ENCODE measurements at regions not wholly inside any gene's neighbourhood (a gene's known extent, or its start where the extent isn't known, plus 50 kb on each side); places are given as distances from the start of the nearest gene placed in this dataset.
"Not testable (repeated sequence)": the region's sequence is repeated elsewhere in the genome, so short reads cannot be mapped to it uniquely, and the experiment has no call there.

DNA sequence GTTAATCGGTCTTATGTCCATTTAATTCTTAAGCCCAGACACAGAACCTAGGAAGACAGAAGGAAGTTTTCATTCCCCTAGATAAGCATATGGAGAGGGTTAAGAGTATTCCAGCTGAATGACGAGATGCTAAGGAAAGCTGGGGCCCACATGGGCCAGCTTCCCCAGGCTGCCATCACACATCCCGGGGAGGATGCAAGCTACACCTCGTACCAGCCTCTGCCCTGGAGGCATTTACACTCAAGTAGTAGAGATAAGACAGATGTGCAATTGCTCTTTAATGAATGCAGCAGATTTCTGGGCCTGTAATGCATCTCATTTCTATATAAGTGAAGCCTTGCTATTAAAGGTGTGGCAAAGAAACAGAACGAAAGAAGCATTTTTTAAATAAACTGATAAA, 144.5 kb downstream of the MEX3B start:
- no peak for DNase-seq (ENCODE audit: low spot score)

DNA sequence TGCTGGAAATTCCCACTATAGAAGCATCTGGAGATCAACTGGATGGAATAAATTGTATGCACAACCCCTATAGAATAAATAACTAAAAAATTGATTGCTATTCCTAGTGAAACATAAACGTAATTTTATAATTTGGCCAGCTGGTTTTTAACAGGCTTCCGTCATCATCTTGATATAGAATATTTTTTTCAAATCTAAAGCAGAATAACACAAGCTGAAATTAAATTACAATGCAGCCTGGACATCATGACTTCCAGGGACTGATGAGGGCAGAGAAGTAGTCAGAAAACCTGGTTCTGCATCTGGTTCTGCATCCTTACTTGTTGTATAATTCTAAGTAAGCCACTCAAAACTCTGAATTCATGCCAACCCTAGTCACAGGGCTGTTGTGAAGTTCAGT, 146.1 kb downstream of the MEX3B start:
- no peak for DNase-seq (ENCODE audit: low spot score)

DNA sequence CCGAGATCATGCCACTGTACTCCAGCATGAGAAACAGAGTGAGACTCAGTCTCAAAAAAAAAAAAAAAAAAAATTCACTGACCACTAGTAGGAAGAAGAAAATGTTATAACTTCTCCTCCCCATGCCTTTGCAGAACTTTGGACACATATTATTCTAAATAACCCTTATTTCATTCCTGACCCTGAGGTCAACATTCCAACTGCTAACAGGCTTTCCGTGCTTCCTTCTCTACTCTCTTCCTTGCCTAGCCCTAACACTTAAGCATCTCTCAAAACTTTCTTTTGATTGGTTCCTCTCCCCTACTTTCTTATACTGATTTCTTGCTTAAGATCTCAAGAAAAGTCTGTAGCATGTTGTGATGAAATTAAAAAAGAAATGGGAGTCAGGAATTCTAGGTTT, 146.8 kb downstream of the MEX3B start:
- DNase-seq (ENCODE audit: low spot score) = no peak

DNA sequence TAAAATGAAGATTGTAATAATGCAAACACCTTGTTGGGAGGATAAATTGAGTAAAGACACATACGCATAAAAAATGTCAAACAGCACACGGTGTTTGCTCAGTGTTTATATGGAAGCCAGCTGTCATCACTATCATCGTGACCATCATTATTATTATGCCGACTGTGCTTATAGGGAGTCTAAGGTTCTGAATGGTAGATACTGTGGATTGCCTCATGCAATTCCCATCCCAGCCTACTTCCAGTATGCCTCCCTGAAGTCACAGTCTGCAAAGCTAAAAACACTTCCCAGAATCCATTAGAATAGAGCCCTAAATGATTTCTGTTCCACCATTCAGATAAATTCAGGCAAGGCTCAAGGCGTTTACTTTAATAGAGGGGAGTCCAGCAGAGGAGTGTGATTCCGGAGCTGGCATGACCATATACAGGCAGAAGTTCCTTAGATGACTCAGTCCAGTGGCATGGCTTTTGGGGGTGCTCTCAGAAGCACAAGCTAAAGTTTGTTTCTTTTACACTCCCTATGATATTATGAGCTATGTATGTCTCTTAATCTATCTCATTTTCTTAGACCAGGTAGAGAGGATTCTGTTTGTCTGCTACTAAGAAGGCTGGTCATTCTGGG, 148.7 kb downstream of the MEX3B start:
- no peak for DNase-seq (ENCODE audit: low spot score)

DNA sequence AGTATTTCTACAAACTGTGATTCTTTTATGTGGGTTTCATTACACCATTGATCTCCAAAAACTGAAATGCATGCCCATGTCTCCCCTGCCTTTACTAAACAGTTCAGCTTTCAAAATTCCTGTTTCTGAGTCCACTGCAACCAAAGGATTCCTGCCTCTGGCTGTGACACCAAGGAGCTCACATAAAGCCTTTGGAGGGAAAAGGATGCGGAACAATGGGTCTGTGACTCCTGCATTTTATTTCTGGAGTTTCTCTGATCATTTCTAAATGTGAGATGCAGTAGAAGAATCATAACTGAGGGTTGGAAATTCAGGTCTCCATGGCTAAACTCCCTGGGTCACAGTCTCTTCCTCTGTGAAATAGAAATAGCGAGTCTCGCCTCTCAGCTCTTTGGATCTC, 149.5 kb downstream of the MEX3B start:
- no peak for DNase-seq (ENCODE audit: low spot score)

DNA sequence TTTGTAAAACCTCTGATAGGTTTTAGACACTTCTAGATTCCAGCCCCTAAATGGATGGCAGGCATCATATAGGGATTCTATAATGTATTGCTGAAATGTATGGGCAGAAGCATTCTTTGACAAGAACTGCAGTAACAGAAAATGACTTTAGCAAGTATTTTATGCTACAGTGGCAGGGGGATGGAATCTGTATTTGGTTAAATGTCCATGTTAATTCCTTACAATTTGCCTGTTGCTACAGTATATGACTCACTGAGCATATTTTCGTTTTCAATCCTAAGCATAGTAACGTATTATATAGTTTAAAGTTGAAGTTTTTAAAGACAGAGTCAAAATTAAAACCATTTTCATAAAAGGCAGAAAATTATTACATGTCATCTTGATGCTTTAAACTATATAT, 150.1 kb downstream of the MEX3B start:
- no peak for DNase-seq (ENCODE audit: low spot score)

DNA sequence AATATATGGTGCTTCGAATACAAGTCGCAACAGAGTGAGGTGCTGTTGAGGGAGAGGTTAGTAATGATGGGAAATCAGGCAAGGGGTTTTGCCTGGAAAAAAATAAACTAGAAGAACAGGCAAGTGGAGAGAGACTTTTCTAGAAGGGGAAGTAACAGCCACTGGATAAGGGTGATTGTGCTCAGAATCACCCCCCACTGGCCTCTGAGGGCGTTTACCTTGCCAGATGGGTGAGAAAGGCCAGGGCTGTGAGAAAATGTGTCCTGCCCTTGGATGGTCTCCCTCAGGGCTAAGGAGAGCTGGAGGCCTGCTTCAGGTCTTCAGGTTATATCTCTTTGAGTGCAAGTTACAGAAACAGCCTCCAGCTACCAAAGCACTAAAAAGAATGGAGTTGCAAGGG, 151.8 kb downstream of the MEX3B start:
- DNase-seq (ENCODE audit: low spot score) = no peak

DNA sequence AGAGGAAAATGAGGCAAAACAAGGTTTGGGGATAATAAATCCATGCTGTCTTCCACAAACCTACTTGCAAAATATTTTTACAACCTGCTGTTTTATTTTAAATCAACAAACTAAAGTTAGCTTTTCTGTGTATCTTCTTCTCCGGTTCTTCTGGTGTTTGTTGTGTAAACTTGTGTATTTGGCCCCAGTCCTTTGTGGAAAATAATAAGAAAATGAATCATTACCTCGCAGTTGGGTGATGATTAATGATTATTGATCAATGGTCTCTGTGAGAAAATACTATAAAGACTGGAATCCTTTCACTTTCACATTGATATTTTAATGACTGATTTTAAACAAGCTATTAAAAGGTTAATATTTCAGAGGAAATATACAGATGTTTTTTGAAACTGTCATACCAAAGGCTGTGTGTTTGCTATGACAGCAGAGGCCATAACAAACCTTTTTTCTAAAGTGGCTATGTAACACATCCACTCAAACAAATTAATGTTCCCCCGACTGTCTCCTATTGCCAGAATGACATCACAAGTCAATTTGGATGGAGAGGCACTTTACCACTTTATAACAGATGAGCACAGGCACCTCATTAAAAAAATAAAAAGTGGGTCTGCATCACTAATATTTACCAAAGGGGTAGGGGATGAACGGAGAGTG, 152.5 kb downstream of the MEX3B start:
- no peak for DNase-seq (ENCODE audit: low spot score)

DNA sequence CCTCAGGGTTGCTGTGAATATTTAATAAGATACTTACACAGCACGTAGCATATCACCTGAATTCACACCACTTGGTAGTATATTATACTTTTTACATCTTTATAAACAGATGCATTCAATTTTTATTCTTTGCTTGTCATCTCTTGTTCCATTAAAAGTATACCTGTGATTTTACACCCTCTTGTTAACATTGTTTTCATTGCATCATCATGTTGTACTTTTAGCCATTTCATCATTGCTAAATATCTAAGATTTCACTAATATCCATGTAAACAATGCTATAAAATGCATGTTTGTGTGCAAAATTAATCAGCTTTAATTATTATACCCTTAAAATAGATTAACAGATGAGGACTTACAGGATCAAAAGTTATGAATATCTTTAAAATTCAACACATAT, 155.3 kb downstream of the MEX3B start:
- no peak for DNase-seq (ENCODE audit: low spot score)

DNA sequence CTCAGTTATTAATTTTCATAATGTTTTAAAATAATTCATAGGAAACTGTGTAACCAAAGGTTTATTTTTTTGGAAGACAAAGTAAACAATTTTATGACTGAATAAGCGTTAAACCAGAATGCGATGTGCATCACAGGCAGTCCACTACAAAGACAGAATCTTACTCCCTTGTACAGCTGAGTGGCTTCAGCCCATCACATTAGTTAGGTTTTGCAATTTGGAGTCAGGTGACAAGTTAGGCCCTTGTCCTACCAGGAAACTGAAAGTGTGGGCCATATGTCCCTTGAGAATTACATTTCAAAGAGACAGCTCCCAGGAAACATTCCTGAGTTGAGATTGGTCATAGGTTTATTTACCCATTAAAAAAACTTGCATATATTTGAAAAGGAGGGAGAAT, 156.3 kb downstream of the MEX3B start:
- DNase-seq (ENCODE audit: low spot score) = no peak

DNA sequence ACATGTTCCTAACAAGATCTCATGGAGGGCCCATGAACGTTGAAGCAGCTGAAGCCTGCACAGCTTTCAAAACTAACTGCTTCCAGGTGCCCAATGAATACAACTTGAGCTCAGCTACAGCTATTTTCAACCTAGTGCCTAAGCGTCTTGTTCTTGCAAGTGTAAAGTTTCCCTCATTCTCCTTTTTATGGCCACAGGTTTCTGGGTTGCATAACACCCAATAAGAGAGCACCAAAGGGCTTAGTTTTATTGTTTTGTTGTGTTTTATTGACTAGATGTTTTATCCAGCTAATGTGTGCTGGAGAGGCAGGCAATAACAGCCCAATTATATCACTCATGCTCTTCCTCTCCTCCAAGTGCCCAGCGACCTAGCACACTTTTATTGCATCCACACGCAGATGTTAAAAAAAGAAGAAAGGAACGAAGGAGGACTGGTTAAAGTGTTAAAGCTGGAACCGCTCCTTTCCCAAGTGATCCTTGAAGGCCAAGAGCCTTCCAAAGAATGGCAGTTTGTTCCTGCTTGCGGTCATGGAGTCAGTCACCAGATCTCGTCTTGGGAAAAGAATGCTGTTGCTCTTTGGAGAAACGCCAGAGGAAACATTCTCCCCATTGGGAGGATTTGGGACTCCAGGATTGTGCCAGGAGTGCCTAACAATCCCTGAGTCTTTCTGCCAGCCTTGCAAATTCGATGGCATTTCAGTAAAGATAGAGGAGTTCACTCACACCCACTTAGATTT, 156.9 kb downstream of the MEX3B start:
- DNase-seq (ENCODE audit: low spot score) = no peak

DNA sequence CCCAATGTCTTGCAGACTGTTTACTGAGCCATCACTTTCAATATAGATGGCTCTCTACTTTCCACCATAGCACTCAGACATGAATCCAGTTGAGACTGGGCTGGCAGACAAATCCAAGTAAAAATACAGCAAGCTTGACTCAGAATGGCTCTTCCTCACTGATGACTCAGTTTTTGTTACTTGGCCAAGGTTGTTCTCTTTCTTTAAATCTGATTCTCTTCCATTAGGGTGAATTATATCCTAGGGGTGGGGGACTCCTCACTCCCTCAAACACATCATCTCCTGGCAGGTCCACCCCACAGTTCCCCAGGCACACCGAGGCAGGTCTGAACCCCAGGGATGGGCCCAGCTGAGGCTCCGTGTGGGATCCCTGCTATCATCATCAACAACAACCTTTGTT, 157.9 kb downstream of the MEX3B start:
- DNase-seq (ENCODE audit: low spot score) = no peak

DNA sequence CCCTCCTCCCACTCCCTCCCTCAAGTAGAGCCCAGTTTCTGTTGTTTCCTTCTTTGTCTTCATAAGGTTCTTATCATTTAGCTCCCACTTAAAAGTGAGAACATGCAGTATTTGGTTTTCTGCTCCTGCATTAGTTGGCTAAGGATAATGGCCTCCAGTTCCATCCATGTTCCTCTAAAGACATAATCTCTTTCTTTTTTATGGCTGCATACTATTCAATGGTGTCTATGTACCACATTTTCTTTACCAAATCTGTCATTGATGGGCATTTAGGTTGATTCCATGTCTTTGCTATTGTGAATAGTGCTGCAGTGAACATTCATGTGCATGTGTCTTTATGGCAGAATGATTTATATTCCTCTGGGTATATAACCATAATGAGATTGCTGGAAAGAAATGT, 158.6 kb downstream of the MEX3B start:
- DNase-seq (ENCODE audit: low spot score) = not testable (repeated sequence)

DNA sequence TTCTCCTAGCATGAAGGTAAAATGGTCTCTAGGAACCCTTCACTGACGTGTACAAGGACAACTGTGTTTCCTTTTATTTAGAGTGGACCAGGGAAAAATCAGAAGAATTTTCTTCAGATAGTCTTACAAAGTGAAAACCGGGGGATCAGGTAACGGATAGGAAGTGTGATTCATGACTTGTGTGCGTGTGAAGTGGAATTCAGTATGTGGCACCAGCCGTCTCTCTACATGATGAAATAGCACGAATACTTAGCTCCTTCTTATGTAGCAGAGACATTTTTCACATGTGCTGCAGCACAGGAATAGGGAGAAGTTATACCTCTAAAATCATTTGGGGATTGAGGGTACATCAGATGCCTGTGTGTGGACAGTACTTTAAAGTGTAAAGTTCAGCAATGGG, 159.2 kb downstream of the MEX3B start:
- no peak for DNase-seq (ENCODE audit: low spot score)

DNA sequence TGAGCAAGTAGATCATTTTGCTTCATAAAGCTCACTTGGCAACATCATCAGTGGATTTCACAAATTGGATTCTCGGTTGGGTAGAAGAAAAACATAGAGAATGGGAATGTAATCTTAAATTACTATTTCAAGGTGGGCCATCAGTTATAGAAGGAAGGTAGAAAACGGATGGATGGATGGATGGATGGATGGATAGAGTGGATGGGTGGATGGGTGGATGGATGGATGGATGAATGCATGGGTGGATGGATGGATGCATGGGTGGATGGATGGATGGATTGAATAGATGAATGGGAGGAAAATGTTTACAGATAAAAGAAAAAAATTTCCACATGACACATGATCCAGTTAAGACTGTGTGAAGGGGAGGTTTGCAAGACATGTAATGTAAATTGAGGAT, 159.7 kb downstream of the MEX3B start:
- no peak for DNase-seq (ENCODE audit: low spot score)

DNA sequence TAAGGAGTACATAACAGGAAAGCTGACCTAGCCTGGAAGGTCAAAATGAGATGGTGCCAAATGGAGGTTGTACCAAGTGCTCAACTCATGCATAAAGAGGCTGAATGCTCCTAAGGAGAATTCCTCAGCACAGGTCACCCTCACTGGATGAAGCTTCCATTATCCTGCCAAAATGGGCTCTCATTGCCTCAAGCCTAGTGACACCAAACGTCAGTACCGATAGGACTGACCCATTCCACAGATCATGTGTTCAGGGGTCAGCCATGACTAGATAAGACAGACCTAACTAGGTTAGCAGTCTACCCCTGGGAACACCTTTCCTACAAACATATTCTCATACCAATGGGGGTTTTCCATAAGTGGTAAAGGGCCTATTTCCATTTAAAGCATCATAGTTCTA, 160.7 kb downstream of the MEX3B start:
- no peak for DNase-seq (ENCODE audit: low spot score)

DNA sequence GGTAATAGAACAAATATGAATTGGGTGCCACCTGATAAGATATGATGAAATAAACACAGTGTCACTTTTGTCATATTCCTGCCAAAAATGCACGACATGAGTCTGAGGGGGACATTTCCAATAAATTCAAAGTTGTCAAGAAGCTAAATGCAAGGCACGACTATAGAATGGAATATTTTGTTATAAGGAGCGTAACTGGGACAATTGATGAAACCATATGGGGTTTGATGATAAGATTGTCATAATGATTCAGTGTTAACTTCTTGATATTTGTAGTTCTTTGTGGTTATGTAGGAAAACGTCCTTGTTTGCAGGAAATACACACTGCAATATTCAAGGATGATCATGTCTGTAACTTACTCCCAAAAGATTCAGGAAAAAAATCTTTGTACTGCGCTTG, 163.3 kb downstream of the MEX3B start:
- DNase-seq (ENCODE audit: low spot score) = no peak

DNA sequence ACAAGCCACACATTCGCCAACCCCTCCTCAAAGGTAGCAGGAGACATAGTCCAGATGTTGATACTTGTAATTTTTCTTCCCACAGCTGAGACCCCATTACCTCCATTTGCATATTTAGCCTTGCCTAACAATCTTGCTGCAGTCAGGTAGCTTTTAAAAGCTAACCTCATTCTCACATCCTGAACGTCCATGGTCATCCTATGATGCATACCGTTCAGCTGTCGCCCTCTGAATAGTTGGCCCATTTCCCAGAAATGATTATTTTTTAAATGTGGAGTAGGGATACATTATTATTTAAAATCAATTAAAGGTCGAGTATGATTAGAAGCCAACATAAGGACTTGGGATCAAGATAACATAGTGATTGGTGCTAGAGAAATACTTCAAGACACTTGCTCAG, 165.0 kb downstream of the MEX3B start:
- no peak for DNase-seq (ENCODE audit: low spot score)

DNA sequence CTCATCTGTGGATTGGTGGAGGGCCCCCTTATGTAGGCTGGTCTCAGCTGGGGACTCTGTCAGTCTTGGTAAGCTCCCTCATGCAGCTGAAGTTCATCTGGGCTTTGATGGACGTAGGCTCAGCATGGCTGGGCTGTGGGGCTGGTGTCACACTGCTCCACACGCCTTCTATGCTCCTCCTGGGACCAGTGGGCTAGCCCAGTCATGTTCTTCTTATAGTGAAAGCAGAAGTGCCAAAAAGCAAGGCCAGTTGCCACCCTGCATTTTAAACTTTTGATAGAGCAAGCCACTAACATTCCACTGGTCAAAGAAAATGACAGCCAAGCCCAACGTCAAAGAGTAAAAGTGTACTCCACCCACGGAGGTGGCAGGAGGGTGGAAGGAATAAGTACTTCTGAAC, 165.5 kb downstream of the MEX3B start:
- DNase-seq (ENCODE audit: low spot score) = no peak

DNA sequence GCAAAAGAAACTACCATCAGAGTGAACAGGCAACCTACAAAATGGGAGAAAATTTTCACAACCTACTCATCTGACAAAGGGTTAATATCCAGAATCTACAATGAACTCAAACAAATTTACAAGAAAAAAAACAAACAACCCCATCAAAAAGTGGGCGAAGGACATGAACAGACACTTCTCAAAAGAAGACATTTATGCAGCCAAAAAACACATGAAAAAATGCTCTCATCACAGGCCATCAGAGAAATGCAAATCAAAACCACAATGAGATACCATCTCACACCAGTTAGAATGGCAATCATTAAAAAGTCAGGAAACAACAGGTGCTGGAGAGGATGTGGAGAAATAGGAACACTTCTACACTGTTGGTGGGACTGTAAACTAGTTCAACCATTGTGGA, 170.1 kb downstream of the MEX3B start:
- not testable (repeated sequence) for DNase-seq (ENCODE audit: low spot score)

DNA sequence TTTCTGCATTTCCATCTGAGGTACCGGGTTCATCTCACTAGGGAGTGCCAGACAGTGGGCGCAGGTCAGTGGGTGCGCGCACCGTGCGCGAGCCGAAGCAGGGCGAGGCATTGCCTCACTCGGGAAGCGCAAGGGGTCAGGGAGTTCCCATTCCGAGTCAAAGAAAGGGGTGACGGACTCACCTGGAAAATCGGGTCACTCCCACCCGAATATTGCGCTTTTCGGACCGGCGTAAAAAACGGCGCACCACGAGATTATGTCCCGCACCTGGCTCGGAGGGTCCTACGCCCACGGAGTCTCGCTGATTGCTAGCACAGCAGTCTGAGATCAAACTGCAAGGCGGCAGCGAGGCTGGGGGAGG, 175.1 kb downstream of the MEX3B start:
- DNase-seq (ENCODE audit: low spot score) = not testable (repeated sequence)

DNA sequence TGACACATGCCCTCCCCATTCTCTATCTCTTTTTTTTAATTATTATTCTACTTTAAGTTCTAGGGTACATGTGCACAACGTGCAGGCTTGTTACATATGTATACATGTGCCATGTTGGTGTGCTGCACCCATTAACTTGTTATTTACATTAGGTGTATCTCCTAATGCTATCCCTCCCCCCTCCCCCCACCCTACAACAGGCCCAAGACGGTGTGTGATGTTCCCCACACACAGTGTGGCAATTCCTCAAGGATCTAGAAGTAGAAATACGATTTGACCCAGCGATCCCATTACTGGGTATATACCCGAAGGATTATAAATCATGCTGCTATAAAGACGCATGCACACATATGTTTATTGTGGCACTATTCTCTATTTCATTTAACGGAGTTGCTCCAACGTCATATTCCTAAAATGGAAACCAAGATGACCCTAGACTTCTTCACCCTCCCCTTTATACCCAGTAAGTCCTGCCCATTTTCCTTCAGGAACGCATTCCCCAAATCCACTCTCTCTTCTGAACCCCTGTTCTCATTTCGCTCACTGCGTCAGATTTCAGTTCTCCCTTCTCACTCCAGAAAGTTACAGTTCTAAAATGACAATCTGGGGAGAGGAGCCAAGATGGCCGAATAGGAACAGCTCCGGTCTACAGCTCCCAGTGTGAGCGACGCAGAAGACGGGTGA, 175.6 kb downstream of the MEX3B start:
- not testable (repeated sequence) for DNase-seq (ENCODE audit: low spot score)
